IMR-90 (cell line): ENCODE measurements at regions not wholly inside any gene's neighbourhood (a gene's known extent, or its start where the extent isn't known, plus 50 kb on each side); places are given as distances from the start of the nearest gene placed in this dataset.

Experiments
- ATAC-seq: fragments of 200-7000 bp; cut with Tn5 transposase; 2 replicates; pipeline ENCODE4 v1.9.1; 2020; ENCODE audit warnings: low read depth, mild to moderate bottlenecking, moderate library complexity
- BruUV-seq: library from RNA; stranded (reverse); fragments of 400-500 nt; replicated peaks from 2 replicates; lab custom pipeline; 2021; lab: Mats Ljungman, UMichigan
- CTCF ChIA-PET: fragments of 300-600 bp; formaldehyde crosslinking; extraction: SDS; loops from one replicate; lab custom pipeline; 2021; ENCODE audit warnings: antibody characterized with exemption; lab: Yijun Ruan, JAX
- POLR2A ChIA-PET: fragments of 300-600 bp; sonication (Branson Sonifier 250); formaldehyde crosslinking; loops from one replicate; lab custom pipeline; 2022; ENCODE audit warnings: antibody characterized with exemption; ENCODE audit not compliant: unreplicated experiment; lab: Charles Lee
- DNase-seq: peaks from one replicate; pipeline ENCODE4 v3.0.0; 2013
- H2AFZ ChIP-seq: replicated peaks from 2 replicates; pipeline ENCODE3; 2013; ENCODE audit warnings: low read length, mild to moderate bottlenecking; ENCODE audit not compliant: poor library complexity
- H2AK5ac ChIP-seq: 2 replicates; pipeline ENCODE4 v1.6.1; 2013; ENCODE audit warnings: low read depth, low read length, inconsistent platforms
- H2AK9ac ChIP-seq: replicated peaks from 2 replicates; pipeline ENCODE3; 2013; ENCODE audit warnings: mild to moderate bottlenecking, low read depth, low read length, moderate library complexity; ENCODE audit not compliant: poor library complexity
- H2BK120ac ChIP-seq: 2 replicates; pipeline ENCODE4 v1.6.1; 2013; ENCODE audit warnings: low read depth, low read length, inconsistent platforms
- H2BK15ac ChIP-seq: 3 replicates; pipeline ENCODE4 v1.6.1; 2013; ENCODE audit warnings: low read depth, low read length, inconsistent platforms
- H2BK20ac ChIP-seq: 2 replicates; pipeline ENCODE4 v1.6.1; 2013; ENCODE audit warnings: low read depth, mild to moderate bottlenecking, inconsistent platforms, low read length, moderate library complexity
- H2BK5ac ChIP-seq: 2 replicates; pipeline ENCODE4 v1.6.1; 2013; ENCODE audit warnings: mild to moderate bottlenecking, low read depth, low read length, inconsistent platforms; ENCODE audit not compliant: poor library complexity, severe bottlenecking
- H3K14ac ChIP-seq: replicated peaks from 2 replicates; pipeline ENCODE4 v1.6.1; 2013; ENCODE audit warnings: low read depth, low read length, inconsistent platforms
- H3K18ac ChIP-seq: 2 replicates; pipeline ENCODE4 v1.6.1; 2013; ENCODE audit warnings: low read depth, low read length, control low read depth
- H3K23ac ChIP-seq: 2 replicates; pipeline ENCODE4 v1.6.1; 2013; ENCODE audit warnings: low read depth, low read length, inconsistent platforms
- H3K27ac ChIP-seq: 2 replicates; pipeline ENCODE4 v1.5.1; 2013; ENCODE audit warnings: mild to moderate bottlenecking, control low read depth, low read length; ENCODE audit not compliant: insufficient read depth
- H3K27me3 ChIP-seq: 2 replicates; pipeline ENCODE4 v1.6.1; 2013; ENCODE audit warnings: low read length; ENCODE audit not compliant: control insufficient read depth, insufficient read depth
- H3K36me3 ChIP-seq: 2 replicates; pipeline ENCODE4 v1.6.1; 2013; ENCODE audit warnings: low read length, mixed read lengths; ENCODE audit not compliant: control insufficient read depth, insufficient read depth
- H3K4ac ChIP-seq: 2 replicates; pipeline ENCODE4 v1.6.1; 2013; ENCODE audit warnings: low read depth, low read length, inconsistent platforms
- H3K4me1 ChIP-seq: 2 replicates; pipeline ENCODE4 v1.6.1; 2013; ENCODE audit warnings: low read length, mixed read lengths; ENCODE audit not compliant: control insufficient read depth, insufficient read depth
- H3K4me2 ChIP-seq: 2 replicates; pipeline ENCODE4 v1.6.1; 2013; ENCODE audit warnings: low read depth, mild to moderate bottlenecking, control low read depth, low read length, moderate library complexity
- H3K4me3 ChIP-seq: 2 replicates; pipeline ENCODE4 v1.5.1; 2013; ENCODE audit warnings: low read depth, mild to moderate bottlenecking, control low read depth, low read length, moderate library complexity; ENCODE audit not compliant: insufficient read depth
- H3K56ac ChIP-seq: 2 replicates; pipeline ENCODE4 v1.6.1; 2013; ENCODE audit warnings: low read length, inconsistent platforms; ENCODE audit not compliant: insufficient read depth; ENCODE audit errors: extremely low read depth
- H3K79me1 ChIP-seq, 2 experiments: 2 replicates each; pipeline ENCODE4 v1.6.1; 2013; ENCODE audit warnings: low read length in 2 of 2, inconsistent platforms in 1 of 2, low read depth in 1 of 2
- H3K9ac ChIP-seq: 2 replicates; pipeline ENCODE4 v1.6.1; 2013; ENCODE audit warnings: low read depth, low read length, control low read depth
- H3K9me1 ChIP-seq: 2 replicates; pipeline ENCODE4 v1.6.1; 2013; ENCODE audit warnings: low read length, inconsistent platforms; ENCODE audit not compliant: insufficient read depth
- H3K9me3 ChIP-seq: 2 replicates; pipeline ENCODE4 v1.6.1; 2013; ENCODE audit warnings: low read length; ENCODE audit not compliant: control insufficient read depth, insufficient read depth
- H4K20me1 ChIP-seq: 2 replicates; pipeline ENCODE4 v1.6.1; 2013; ENCODE audit warnings: low read length, inconsistent platforms; ENCODE audit not compliant: insufficient read depth
- H4K5ac ChIP-seq: 2 replicates; pipeline ENCODE4 v1.6.1; 2013; ENCODE audit warnings: mild to moderate bottlenecking, low read depth, low read length, control low read depth
- H4K8ac ChIP-seq, 2 experiments: 2 replicates each; pipeline ENCODE4 v1.6.1; 2013; ENCODE audit warnings: low read depth in 2 of 2, low read length in 2 of 2, control low read depth in 1 of 2, inconsistent platforms in 1 of 2
- H4K91ac ChIP-seq: 2 replicates; pipeline ENCODE4 v1.6.1; 2013; ENCODE audit warnings: low read depth, low read length, inconsistent platforms; ENCODE audit not compliant: insufficient read depth
- BHLHE40 ChIP-seq: fragments of 150-350 bp; IDR thresholded peaks from 2 replicates; pipeline ENCODE4 v1.6.1; 2016; ENCODE audit warnings: mild to moderate bottlenecking, low read depth, low read length
- WGBS, 2 experiments: methylation state at CpG; one replicate each; pipeline versions ENCODE4 v1.1.5 to v1.1.7; 2013; ENCODE audit warnings: missing lambda C conversion rate in 2 of 2; ENCODE audit not compliant: insufficient read length in 1 of 2; ENCODE audit errors: extremely low coverage in 2 of 2; 5-methylcytosine and 5-hydroxymethylcytosine counted together
- dilution Hi-C: fragments of 300-500 bp; cut with HindIII; formaldehyde crosslinking; loops from one replicate; pipeline ENCODE4 v1.14.3; 2018; ENCODE audit warnings: low sequenced_read_pairs; ENCODE audit not compliant: unreplicated experiment
- in situ Hi-C: fragments of 300-500 bp; cut with MboI; formaldehyde crosslinking; loops from 3 replicates; pipeline ENCODE4 v1.14.3; 2019; ENCODE audit warnings: low sequenced_read_pairs, inconsistent platforms, mixed read lengths
- intact Hi-C: fragments of 100-400 bp; cut with micrococcal nuclease; formaldehyde crosslinking; loops from 2 replicates; pipeline ENCODE4 v1.10.0; 2022

- Histone ChIP-seq H3K4ac (no peak overlapping the region; the same call in 1 of the 2 replicates), H3K9me3 (no peaks in the 10 kb centered on the region), H3K18ac (no peak overlapping the region), H3K14ac (no peak overlapping the region), H3K56ac (no peak overlapping the region), H3K27ac (no peak overlapping the region), H3K9me1 (peaks cover 7% of the 10 kb centered on the region), H3K27me3 (no peaks in the 10 kb centered on the region), H4K91ac (no peak overlapping the region), H2AFZ (no peak overlapping the region), H2BK5ac (no peak overlapping the region), H3K9ac (no peak overlapping the region), H4K20me1 (no peaks in the 10 kb centered on the region), H3K4me2 (no peak overlapping the region), H3K4me1 (peaks cover 8% of the 10 kb centered on the region; the same call in 1 of the 2 replicates), H4K8ac (no peak overlapping the region), H3K36me3 (no peaks in the 10 kb centered on the region), H2BK120ac (no peak overlapping the region), H3K23ac (no peak overlapping the region), H2AK9ac (no peak overlapping the region), H3K4me3 (no peak overlapping the region), H2AK5ac (no peak overlapping the region), H2BK20ac (no peak overlapping the region), H4K5ac (no peak overlapping the region), H3K79me1 (no peaks in the 10 kb centered on the region), H2BK15ac (no peak overlapping the region)
- 64% methylated on average over 4 of the region's 15 CpGs; no CpG with 5 or more reads in 1 of the 2 experiments for WGBS, 2 experiments
- ATAC-seq (no peak), DNase-seq (no peak)
- ChIA-PET CTCF (no interaction called here), POLR2A (no interaction called here)
- intact Hi-C loops, result no loop called here
- dilution Hi-C loops, result no loop called here
- no TSS peak for BruUV-seq
- in situ Hi-C loops, result no loop called here
- TF ChIP-seq BHLHE40, result no peak
These were observed 122.5 kb upstream of the FGF3 start for GRCh38 chr11:69941546-69942332.
